ENCODE measurements at regions not wholly inside any gene's neighbourhood (a gene's known extent, or its start where the extent isn't known, plus 50 kb on each side); places are given as distances from the start of the nearest gene placed in this dataset.

GRCh38 chr2:48207201-48207641, 107.3 kb upstream of the FOXN2 start:
- Mint-ChIP-seq H3K4me3 (ENCODE audit: unreplicated experiment) (no peak overlapping the region), H3K9me3 (ENCODE audit: unreplicated experiment) (no peaks in the 10 kb centered on the region), H3K4me1 (ENCODE audit: insufficient read depth, unreplicated experiment) (peaks cover 22% of the 10 kb centered on the region), H3K36me3 (ENCODE audit: insufficient read depth, unreplicated experiment) (no peaks in the 10 kb centered on the region), H3K27ac (ENCODE audit: low read depth, unreplicated experiment) (no peak overlapping the region), H3K27me3 (ENCODE audit: insufficient read depth, unreplicated experiment) (no peaks in the 10 kb centered on the region)
- DNase-seq (ENCODE audit: unreplicated experiment): no peak
- BruUV-seq (replicated peaks): no TSS peak
- POLR2A ChIA-PET: interaction anchor here (0.7 kb wide), 1 partner anchor 50 kb away, joined by 3 read pairs; no protein-coding TSS in a partner anchor
- no peak for TF ChIP-seq CTCF (IDR thresholded peaks at IDR 0.05; ENCODE audit: unreplicated experiment)
- CTCF ChIA-PET: no interaction called here
- intact Hi-C loops (cut with micrococcal nuclease): no loop called here

- no peak for TF ChIP-seq CTCF (IDR thresholded peaks at IDR 0.05; ENCODE audit: unreplicated experiment)
- H3K27ac Mint-ChIP-seq (ENCODE audit: low read depth, unreplicated experiment): no peak overlapping the region
- H3K27me3 Mint-ChIP-seq (ENCODE audit: insufficient read depth, unreplicated experiment): no peaks in the 10 kb centered on the region
- peaks cover 22% of the 10 kb centered on the region for H3K4me1 Mint-ChIP-seq (ENCODE audit: insufficient read depth, unreplicated experiment)
- no peak overlapping the region for H3K4me3 Mint-ChIP-seq (ENCODE audit: unreplicated experiment)
- intact Hi-C loops (cut with micrococcal nuclease): no loop called here
- no TSS peak for BruUV-seq (replicated peaks)
- H3K9me3 Mint-ChIP-seq (ENCODE audit: unreplicated experiment): no peaks in the 10 kb centered on the region
- H3K36me3 Mint-ChIP-seq (ENCODE audit: insufficient read depth, unreplicated experiment): no peaks in the 10 kb centered on the region
- ChIA-PET POLR2A (no interaction called here), CTCF (interaction anchor here (0.7 kb wide), 2 partner anchors 11 to 437 kb away, joined by 3 read pairs; no protein-coding TSS in a partner anchor)
- no peak for DNase-seq (ENCODE audit: unreplicated experiment)
Measured at GRCh38 chr2:48207851-48208250, 106.6 kb upstream of the FOXN2 start.

- BruUV-seq (replicated peaks): no TSS peak
- CTCF ChIA-PET: interaction anchor here (0.5 to 0.6 kb wide), 3 partner anchors 10 to 354 kb away, joined by 3 to 5 read pairs (median 4); no protein-coding TSS in a partner anchor
- POLR2A ChIA-PET: interaction anchor here (0.7 kb wide), 1 partner anchor 99 kb away, joined by 4 read pairs; no protein-coding TSS in a partner anchor
- peak; percentile 77 for DNase-seq (ENCODE audit: unreplicated experiment)
- intact Hi-C loops (cut with micrococcal nuclease): no loop called here
- Mint-ChIP-seq H3K36me3 (ENCODE audit: insufficient read depth, unreplicated experiment) (no peaks in the 10 kb centered on the region), H3K4me1 (ENCODE audit: insufficient read depth, unreplicated experiment) (peaks cover 22% of the 10 kb centered on the region), H3K27me3 (ENCODE audit: insufficient read depth, unreplicated experiment) (no peaks in the 10 kb centered on the region), H3K4me3 (ENCODE audit: unreplicated experiment) (no peak overlapping the region), H3K9me3 (ENCODE audit: unreplicated experiment) (no peaks in the 10 kb centered on the region), H3K27ac (ENCODE audit: low read depth, unreplicated experiment) (peak overlapping the region; percentile 4)
- TF ChIP-seq CTCF (IDR thresholded peaks at IDR 0.05; ENCODE audit: unreplicated experiment): no peak
Measured at GRCh38 chr2:48209214-48209885, 105.1 kb upstream of the FOXN2 start.

GRCh38 chr2:48210189-48210588, 104.3 kb upstream of the FOXN2 start:
- BruUV-seq (replicated peaks): no TSS peak
- CTCF ChIA-PET: no interaction called here
- POLR2A ChIA-PET: interaction anchor here (0.7 kb wide), 1 partner anchor 98 kb away, joined by 4 read pairs; no protein-coding TSS in a partner anchor
- Mint-ChIP-seq H3K9me3 (ENCODE audit: unreplicated experiment) (no peaks in the 10 kb centered on the region), H3K27ac (ENCODE audit: low read depth, unreplicated experiment) (peak overlapping the region; percentile 2), H3K4me3 (ENCODE audit: unreplicated experiment) (no peak overlapping the region), H3K36me3 (ENCODE audit: insufficient read depth, unreplicated experiment) (no peaks in the 10 kb centered on the region), H3K4me1 (ENCODE audit: insufficient read depth, unreplicated experiment) (peaks cover 22% of the 10 kb centered on the region), H3K27me3 (ENCODE audit: insufficient read depth, unreplicated experiment) (no peaks in the 10 kb centered on the region)
- DNase-seq (ENCODE audit: unreplicated experiment): no peak
- TF ChIP-seq CTCF (IDR thresholded peaks at IDR 0.05; ENCODE audit: unreplicated experiment): no peak
- intact Hi-C loops (cut with micrococcal nuclease): no loop called here

Measured in MCF 10A (cell line).